GM12878 (cell line): ENCODE measurements at regions not wholly inside any gene's neighbourhood (a gene's known extent, or its start where the extent isn't known, plus 50 kb on each side); places are given as distances from the start of the nearest gene placed in this dataset.

Source experiments
- ELK1 ChIP-seq: IDR thresholded peaks from 2 replicates; pipeline ENCODE4 v1.6.1; 2012; ENCODE audit warnings: low read depth, low read length, improper control_type of control experiment
- MAX ChIP-seq: IDR thresholded peaks from 2 replicates; pipeline ENCODE4 v1.6.1; 2012; ENCODE audit warnings: low read depth, low read length, improper control_type of control experiment
- RAD51 ChIP-seq: fragments of 450-650 bp; IDR thresholded peaks from 2 replicates; pipeline ENCODE4 v1.6.1; 2016; ENCODE audit warnings: moderate library complexity, mild to moderate bottlenecking, inconsistent platforms
- SUZ12 ChIP-seq: fragments of 200-600 bp; sonication (generic); IDR thresholded peaks from one replicate; pipeline ENCODE4 v1.6.1; 2018; ENCODE audit warnings: antibody characterized with exemption, mild to moderate bottlenecking; ENCODE audit not compliant: unreplicated experiment

DNA sequence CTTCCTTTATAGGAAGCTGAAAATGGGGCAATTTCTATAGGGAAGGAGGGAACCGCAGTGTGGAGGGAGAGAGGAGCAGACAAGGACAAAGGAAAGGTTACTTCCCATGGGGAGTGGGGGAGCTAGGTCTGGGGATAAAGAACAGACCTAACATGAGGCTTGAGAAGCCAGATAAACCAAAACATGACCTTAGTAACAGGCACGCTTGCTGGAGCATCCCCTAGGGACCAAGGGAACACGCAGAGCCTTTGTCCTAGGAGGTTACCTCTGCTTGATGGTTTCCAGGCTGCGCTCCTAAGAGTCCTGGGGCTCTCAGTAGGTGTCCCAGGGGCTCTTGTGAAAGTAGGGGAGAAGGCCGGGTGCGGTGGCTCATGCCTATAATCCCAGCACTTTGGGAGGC is 271.4 kb upstream of the NCAM1 start:
- no peak for TF ChIP-seq MAX
- no peak for TF ChIP-seq ELK1
- no peak for TF ChIP-seq RAD51
- no peak for TF ChIP-seq SUZ12
